NT2/D1 (cell line): ENCODE measurements at regions not wholly inside any gene's neighbourhood (a gene's known extent, or its start where the extent isn't known, plus 50 kb on each side); places are given as distances from the start of the nearest gene placed in this dataset.

ENCODE experiments used
- SUZ12 ChIP-seq: IDR thresholded peaks from 2 replicates; pipeline ENCODE4 v1.6.1; 2011; ENCODE audit not compliant: insufficient read length, insufficient read depth; ENCODE audit errors: extremely low read depth
- YY1 ChIP-seq: IDR thresholded peaks from 2 replicates; pipeline ENCODE4 v1.6.1; 2011; ENCODE audit not compliant: insufficient read length, insufficient read depth
- ZNF274 ChIP-seq: IDR thresholded peaks from 2 replicates; pipeline ENCODE4 v1.6.1; 2011; ENCODE audit warnings: mild to moderate bottlenecking, low read depth, low read length

DNA sequence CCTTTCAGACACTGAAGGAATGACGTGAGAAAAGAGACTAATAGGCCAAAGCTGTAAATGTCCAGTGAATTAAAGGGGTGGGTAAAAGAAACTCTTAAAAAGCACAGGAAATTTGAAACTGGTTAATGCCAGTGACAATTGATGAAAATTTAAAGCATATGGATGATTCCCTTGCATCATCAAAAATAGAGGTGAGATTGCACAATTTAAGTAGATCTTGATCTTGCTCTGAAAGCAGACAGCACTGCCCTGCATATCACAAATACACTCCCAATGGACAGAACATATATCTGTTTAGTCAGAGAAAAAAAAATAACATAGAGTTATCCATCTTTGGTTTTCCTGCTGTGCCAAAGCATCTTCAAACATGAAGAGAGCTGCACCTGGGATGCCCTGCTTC lies 86.7 kb upstream of the UBE2E3 start:
- TF ChIP-seq ZNF274, result no peak
- no peak for TF ChIP-seq YY1
- TF ChIP-seq SUZ12, result no peak
